HG03460 (cell line): ENCODE measurements at regions not wholly inside any gene's neighbourhood (a gene's known extent, or its start where the extent isn't known, plus 50 kb on each side); places are given as distances from the start of the nearest gene placed in this dataset.

Source experiments
- ATAC-seq: cut with Tn5 transposase; IDR thresholded peaks from one replicate; pipeline ENCODE4 v1.9.1; 2021; ENCODE audit not compliant: unreplicated experiment

- ATAC-seq = no peak
Observed at GRCh38 chr10:3723766-3724165, 61.2 kb downstream of the KLF6 start.

GRCh38 chr10:3720228-3721019 lies 64.6 kb downstream of the KLF6 start:
- no peak for ATAC-seq

- ATAC-seq = no peak
Observed at GRCh38 chr10:3719024-3719843, 65.8 kb downstream of the KLF6 start.

DNA sequence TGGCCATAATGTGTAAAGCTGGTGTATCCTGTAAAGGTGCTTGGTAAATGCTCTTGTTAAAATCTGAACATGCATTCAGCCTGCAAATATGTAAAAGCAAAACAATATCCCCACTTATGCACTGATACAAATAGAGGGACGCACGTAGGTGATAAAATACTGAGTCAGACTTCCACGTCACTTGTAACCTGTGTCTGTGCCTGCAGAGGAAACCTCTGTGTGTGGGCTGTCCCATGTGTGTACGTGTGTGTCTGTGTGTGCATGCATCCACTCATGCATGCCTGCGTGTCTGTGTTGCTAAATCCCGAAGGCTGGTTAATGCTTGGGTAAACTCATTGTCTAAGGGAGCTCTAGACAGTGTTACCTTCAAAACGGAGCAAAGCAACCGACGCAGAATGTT lies 68.9 kb downstream of the KLF6 start:
- ATAC-seq = no peak

DNA sequence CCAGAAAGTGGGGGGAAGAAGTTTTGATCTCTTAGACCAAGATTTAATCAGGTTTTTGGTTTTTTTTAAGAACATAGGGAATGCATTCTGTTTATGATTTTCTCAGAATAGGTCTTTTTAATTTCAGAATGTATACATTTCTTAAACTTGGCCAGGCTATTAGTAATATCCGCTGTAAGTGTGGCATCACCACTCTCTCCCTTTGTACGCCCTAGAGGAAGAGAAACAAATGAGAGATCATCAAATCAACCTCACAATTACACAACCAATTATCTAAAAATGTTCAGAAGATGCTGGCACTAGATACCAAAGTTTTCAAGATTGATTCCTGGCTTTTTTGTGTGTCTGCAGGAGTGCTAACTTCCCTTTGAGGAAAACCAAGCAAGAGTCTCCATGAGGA lies 70.0 kb downstream of the KLF6 start:
- ATAC-seq = no peak

DNA sequence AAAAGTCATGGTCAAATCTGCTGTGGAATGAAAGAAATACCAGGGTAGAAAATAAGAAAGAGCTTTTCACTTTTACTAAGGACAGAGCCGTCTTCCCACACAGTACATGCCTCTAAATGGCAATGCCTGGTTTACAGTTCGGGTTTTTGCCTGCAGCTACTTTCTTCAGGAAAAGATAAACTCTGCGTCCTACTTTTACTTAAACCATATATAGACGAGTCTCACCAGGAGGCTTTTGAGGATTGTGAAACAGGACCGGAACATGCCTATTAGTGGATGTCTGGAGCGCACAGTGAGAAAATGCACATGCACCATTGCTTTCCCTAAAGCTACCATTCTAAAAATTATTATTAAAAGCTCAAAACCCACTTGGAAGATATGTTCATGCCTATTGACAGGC lies 70.5 kb downstream of the KLF6 start:
- ATAC-seq = no peak

DNA sequence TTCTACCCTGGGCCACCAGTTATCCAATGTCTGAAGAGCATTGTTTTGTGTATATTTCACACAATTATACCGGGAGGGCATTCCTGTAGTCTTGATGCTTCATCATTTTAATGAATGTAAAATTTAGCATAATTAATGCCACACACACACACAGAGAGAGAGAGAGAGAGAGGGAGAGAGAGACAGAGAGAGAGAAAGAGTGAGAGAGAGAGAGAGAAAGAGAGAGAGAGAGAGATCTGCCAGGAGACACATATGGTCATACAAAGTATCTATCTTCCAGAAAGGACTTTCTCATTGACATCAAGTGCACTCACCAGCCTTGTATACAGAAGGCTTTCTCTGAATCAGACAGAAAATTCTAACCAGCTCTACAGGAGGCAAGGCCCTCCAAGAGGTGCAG lies 72.3 kb downstream of the KLF6 start:
- ATAC-seq = no peak

GRCh38 chr10:3711918-3712317 lies 73.1 kb downstream of the KLF6 start:
- no peak for ATAC-seq

GRCh38 chr10:3710764-3711163 lies 74.2 kb downstream of the KLF6 start:
- no peak for ATAC-seq

DNA sequence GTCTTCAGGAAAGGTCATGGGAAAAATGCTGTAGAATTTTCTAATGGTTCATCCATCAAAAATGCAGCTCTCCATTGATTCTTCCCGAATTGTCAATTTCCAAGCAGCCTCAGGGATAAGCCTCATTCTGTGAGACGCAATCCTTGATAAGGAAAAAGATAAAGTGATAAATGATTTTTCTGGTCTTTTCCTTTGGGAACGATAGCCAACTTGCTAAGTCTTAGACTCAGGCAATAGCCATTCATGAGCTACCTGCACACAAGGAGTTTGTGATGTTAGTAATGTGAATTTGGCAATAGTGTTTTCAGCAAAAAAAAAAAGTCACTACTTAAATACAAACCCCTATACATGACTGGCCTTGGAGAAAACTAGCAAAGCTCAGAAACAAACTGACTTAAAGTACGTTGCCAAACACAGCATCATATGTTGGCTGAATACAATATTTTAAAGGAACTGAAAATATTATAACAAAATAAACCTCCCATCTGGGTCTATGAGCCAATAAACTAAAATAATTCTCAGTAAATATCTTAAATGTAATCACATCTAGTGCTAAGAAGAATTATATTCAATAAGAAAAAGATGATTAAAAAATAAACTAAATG lies 75.5 kb downstream of the KLF6 start:
- no peak for ATAC-seq

DNA sequence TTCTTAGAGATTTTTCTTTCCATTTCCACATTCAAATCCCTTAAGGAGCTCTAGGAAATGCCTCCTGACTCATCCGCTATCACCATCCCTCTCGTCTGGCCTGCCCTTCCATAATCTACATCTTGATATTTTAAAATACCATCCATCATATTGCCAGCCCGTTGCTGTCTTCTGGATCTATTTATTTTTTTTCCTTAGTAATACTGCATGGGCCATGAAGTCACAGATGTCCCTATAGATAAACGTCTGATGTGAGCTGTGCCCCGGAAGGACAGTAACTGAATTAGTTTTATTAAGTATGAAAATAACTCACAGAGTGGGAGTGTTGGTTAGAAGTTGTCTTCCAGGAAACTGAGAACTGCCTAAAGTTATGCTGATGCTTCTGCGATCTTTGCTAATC lies 76.2 kb downstream of the KLF6 start:
- no peak for ATAC-seq

GRCh38 chr10:3704565-3705325 lies 80.3 kb downstream of the KLF6 start:
- ATAC-seq = no peak

GRCh38 chr10:3702569-3702968 lies 82.4 kb downstream of the KLF6 start:
- no peak for ATAC-seq

GRCh38 chr10:3702056-3702546 lies 82.9 kb downstream of the KLF6 start:
- no peak for ATAC-seq

GRCh38 chr10:3701491-3701890 lies 83.5 kb downstream of the KLF6 start:
- no peak for ATAC-seq

DNA sequence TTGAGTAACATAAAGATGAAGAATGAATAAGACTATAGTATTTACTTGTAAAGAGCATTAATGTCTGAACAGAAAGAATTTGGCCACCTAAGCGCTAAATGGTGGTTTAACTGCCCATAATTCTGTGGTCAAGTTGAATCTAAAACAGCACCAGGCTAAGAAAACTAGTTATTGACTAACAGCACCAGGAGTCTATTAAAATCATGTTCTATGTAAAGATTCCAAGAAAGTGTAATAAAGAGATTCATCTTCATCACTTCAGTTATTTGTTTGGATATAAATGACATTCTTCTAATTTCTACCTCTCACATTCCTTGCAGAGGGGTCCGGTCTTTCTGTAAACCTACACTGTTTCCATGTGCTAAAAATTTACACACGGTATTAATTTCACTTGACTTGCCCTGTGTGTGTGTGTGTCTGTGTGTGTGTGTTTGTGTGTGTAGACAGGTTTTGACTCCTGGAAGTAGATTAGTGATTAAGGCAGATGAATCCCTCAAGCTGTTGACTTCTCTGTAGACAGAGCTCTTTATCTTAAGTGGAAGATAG lies 84.4 kb downstream of the KLF6 start:
- no peak for ATAC-seq

DNA sequence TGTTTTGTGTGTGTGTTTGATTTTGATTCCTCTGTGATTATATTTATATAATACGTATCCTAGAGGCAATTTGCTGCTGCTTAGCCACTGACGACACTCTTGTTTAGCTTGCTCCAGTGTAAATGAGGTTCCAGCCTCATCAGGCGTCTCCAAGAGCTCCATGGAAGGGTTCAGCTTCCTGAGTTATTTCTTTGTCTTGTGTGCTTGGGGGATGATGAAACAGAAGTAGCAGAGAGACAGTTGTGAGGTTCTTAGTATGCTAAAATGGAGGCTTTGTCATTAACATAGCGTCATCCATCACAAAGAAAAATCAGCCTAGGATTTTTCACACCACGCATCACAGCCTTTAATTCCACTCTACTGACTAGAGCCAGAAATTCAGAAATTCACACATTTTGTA lies 85.1 kb downstream of the KLF6 start:
- ATAC-seq = no peak

- no peak for ATAC-seq
Observed at GRCh38 chr10:3698312-3698711, 86.7 kb downstream of the KLF6 start.

DNA sequence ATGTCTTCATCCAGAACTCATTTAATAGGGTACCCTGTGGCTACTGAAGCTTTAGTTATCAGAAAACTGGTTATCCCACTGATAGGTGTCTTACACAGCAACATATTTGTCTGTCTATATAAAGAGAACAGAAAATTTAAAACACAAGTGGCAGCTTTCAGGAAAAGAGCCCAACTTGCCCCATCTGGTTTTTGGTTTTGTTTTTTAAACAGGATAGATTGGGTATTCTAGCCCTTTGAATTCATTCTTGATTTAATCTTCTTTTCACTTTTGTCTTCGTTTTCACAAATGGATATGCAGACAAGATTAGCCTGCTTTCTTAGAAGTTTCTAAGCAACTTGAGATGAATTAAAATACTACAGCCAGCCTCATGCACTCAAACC lies 91.3 kb downstream of the KLF6 start:
- no peak for ATAC-seq

- ATAC-seq = no peak
Observed at GRCh38 chr10:3693022-3693697, 91.8 kb downstream of the KLF6 start.
